ENCODE measurements at regions not wholly inside any gene's neighbourhood (a gene's known extent, or its start where the extent isn't known, plus 50 kb on each side); places are given as distances from the start of the nearest gene placed in this dataset.
"Not testable (repeated sequence)": the region's sequence is repeated elsewhere in the genome, so short reads cannot be mapped to it uniquely, and the experiment has no call there.

- TF ChIP-seq CTCF (IDR thresholded peaks at IDR 0.05); POLR2A (IDR thresholded peaks at IDR 0.05; ENCODE audit: low read length); CHD2 (IDR thresholded peaks at IDR 0.05; ENCODE audit: low read length, partially characterized antibody); GATA3 (IDR thresholded peaks at IDR 0.05; ENCODE audit: borderline replicate concordance); JUN (IDR thresholded peaks at IDR 0.05): not testable (repeated sequence)
- TF ChIP-seq, protein P1, sequence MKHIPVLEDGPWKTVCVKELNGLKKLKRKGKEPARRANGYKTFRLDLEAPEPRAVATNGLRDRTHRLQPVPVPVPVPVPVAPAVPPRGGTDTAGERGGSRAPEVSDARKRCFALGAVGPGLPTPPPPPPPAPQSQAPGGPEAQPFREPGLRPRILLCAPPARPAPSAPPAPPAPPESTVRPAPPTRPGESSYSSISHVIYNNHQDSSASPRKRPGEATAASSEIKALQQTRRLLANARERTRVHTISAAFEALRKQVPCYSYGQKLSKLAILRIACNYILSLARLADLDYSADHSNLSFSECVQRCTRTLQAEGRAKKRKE (CRISPR knock-in tag; IDR thresholded peaks at IDR 0.05; ENCODE audit: low read depth), result not testable (repeated sequence)
Measured at GRCh38 chr11:49439901-49440300, 231.5 kb upstream of the FOLH1 start.
